GM03348 (cell line): ENCODE measurements at regions not wholly inside any gene's neighbourhood (a gene's known extent, or its start where the extent isn't known, plus 50 kb on each side); places are given as distances from the start of the nearest gene placed in this dataset.

Source experiments
- DNase-seq: peaks from one replicate; pipeline ENCODE4 v3.0.0; 2012; ENCODE audit warnings: low spot score

GRCh38 chr4:138021139-138021830 is 220.9 kb downstream of the SLC7A11 start:
- no peak for DNase-seq

- no peak for DNase-seq
Observed at GRCh38 chr4:138014590-138015288, 227.4 kb downstream of the SLC7A11 start.

DNA sequence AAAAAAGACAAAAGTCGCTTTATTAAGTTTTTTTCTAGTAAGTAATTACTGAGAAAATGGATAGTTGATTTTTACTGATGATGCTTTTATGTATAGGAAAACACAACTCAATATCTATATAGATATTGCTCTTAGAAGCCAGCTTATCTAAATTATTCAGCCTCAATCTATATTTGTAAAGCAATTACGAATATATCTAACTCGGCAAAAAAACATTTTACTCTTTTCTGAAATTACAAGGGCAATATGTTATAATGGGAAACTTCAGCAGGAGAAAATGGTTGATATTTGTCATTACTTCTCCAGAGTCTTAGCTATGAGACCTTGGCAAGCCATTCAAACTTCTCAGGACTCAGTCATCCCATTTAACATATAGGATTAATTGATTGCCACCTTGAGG is 228.5 kb downstream of the SLC7A11 start:
- no peak for DNase-seq

- no peak for DNase-seq
Observed at GRCh38 chr4:138010639-138011038, 231.5 kb downstream of the SLC7A11 start.

DNA sequence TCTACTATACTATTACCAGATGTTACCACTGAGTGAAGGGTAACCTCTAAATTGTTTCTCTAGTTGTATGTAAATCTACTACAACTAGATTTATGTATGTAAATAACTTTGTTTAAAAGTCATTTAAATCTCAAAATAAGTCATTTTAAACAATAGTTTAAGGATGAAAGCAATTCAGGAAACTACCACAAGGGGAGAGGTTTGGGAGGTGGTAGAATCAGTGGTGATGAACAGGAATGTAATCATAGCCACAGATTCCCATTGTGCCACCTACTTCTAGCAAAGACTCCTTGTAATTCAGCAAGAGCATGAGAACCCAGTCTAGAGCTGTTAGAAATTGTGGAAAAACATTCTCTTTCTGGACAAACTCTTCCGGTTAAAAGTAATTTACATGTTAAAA is 234.6 kb downstream of the SLC7A11 start:
- peak; percentile 17 for DNase-seq

DNA sequence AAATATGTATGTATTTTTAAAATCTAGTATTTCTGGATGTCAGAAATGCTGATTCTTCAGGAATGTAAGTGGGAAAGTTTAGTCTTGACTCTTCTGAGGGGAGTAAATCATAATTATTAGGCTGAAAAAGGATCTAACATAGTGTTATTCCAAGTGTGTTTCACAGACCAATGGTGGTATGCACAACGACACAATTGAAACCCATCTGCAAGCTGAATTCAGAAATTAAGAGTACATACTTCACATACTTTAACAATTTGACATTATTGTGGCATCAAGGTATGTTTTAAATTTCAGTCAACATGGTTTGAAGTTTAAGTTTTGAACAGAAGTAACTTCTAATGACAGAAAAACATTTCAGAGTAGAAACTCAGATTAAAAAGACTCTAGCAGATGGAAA is 236.7 kb downstream of the SLC7A11 start:
- no peak for DNase-seq

DNA sequence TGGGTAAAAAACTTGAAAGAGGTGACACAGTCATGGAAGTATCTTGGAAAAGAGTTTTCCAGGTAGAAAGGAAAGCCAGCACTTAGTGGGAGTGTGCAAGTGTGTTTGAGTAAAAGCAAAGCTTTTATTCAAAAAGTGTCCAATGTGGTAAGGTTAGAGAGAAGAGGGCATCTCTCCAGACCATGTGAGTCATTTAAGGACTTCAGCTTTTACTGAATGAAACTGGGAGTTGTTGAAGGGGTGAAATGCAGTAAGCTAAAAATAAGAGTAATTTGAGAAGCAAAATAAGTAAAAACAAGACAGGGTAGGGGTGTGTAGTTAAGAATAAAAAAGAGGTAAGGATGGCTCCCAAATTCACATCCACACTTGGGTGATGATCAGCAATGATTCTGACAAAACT is 238.9 kb downstream of the SLC7A11 start:
- peak; percentile 23 for DNase-seq

DNA sequence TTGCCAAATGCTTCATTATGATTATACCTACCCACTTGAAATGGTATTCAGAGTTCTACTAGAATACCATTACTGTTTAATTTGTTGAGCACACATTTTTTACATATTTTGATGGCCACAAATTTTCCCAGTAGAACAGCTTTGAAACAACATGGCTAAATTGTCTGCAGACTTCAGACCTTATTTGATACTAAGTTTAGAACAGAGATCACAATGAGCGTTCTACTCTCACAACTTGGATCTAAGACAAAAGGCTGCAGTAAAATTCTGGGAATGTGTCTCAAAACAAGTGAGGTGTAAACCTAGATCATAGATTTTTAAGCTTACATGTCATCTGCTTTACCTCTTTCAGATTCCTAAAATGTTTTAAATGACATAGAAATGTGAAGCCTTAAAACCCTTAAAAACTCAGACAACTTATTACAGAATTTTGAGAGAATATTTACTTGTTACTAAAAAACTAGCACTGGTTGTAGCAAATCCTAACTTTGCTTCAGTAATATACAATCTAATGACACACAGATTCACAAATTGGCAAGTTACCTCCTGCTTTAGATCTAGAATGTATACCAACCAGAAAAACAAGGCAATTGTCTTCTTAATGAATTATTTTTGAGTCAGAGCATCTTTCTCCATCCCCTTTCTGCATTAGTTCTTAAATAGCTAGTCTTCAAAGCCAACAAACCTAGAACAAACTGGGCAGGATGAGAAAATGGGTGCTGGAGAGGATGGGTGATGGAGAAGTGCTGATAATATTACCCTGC is 243.3 kb downstream of the SLC7A11 start:
- DNase-seq, result peak; percentile 64

- no peak for DNase-seq
Observed at GRCh38 chr4:137997496-137997895, 244.7 kb downstream of the SLC7A11 start.

DNA sequence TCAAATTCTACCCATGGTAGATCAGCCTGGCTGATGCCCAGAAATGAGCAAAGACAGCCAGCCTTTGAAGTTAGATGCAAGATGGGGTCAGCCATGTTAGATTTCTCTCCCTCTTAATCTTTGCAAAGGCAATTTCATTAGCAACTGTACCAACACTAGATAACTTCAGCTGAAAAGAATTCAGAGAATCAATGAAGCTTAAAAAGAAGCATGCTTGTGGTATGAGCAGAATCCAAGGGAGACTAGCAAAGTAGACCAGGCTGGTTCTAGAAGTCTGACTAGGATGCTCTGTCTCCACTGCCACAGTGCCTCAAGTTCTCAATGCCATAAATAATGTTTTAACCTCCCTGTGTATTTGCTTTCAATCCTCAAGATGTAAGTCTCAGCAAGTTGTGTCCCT is 247.3 kb downstream of the SLC7A11 start:
- peak; percentile 73 for DNase-seq

GRCh38 chr4:137993232-137993631 is 248.9 kb downstream of the SLC7A11 start:
- DNase-seq, result no peak

- peak; percentile 23 for DNase-seq
Observed at GRCh38 chr4:137981277-137981676, 260.9 kb downstream of the SLC7A11 start.

DNA sequence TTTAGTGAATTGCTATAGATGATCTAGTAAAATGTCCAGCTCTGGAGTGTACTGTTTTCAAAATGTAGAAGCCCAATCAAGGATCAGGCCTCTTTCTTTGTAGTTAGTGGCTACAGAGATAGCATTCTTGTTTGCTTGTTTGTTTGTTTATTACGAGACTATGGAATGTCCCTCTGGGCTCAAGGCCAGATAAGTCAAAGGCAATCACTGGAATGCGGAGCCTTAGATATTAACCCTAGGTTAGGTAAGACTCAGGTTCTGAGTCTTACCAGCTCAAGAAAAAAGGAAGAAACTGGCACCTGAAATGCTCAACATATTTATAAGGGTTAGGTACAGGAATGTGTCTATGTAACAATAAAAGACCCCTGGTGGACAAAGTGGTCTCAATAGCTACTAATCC is 261.5 kb downstream of the SLC7A11 start:
- DNase-seq, result no peak

- DNase-seq, result no peak
Observed at GRCh38 chr4:137979938-137980337, 262.2 kb downstream of the SLC7A11 start.

- DNase-seq, result peak; percentile 19
Observed at GRCh38 chr4:137968956-137969678, 273.0 kb downstream of the SLC7A11 start.

DNA sequence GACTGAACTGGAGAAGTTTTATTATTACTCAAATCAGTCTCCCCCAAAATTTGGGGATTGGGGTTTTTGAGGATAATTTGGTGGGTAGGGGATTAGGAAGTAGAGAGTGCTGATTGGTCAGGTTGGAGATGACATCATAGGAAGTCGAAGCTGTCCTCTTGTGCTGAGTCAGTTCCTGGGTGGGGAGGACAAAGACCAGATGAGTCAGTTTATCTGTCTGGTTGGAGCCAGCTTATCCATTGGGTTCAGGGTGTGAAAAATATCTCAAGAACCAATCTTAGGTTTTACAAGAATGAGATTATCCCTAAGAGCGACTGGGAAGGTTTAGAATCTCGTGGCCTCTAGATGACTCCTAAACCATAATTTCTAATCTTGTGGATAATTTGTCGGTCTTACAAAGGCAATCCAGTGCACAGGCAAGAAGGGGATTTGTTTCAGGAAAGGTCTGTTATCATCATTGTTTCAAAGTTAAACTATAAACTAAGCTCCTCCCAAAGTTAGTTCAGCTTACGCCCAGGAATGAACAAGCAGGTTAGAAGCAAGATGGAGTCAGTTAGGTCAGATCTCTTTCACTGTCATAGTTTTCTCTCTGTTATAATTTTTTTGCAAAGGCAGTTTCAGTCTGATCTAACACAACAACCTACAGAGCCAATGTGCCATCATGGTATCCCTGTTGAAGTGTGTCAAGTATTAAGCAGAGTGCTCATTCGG is 274.5 kb downstream of the SLC7A11 start:
- DNase-seq, result no peak

DNA sequence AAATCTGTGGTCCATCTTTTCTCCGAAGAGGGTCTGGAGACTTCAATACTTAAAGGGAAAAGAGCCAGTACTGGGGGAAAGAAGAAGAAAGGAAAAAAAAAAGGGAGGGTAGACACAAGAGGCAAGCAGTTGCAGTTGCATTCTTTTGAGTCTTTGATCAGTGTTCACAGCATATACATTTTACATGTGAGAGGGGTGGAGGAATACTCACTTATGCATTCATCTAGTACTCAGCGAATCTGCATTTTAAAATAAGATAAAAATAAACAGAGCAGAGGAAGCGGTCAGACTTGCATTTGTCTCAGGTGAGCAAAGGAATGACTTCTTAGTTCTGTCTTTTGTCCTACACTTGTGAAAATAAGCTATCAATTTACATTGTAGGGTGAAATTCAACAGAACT is 275.6 kb downstream of the SLC7A11 start:
- DNase-seq, result no peak

- peak; percentile 48 for DNase-seq
Observed at GRCh38 chr4:137961051-137961438, 281.1 kb downstream of the SLC7A11 start.

- peak; percentile 13 for DNase-seq
Observed at GRCh38 chr4:137960371-137961050, 281.6 kb downstream of the SLC7A11 start.

DNA sequence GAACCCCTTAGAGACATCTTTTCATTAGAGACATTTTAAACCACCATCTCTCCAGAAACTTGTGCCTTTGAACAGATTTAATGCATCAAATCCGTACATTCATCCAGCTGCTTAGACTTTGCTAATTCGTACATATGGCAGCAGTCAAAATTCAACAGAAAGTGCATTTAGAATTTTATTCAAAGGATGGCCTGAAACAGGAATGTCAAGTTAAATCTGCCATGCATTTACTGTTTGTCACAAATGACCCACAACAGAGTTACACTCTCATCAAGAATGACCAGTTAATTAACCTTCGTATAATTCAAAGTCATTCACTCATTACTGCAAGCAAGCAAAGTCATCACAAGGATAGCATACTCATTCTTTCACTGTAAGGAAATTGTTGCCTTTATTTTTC is 284.3 kb downstream of the SLC7A11 start:
- no peak for DNase-seq

- no peak for DNase-seq
Observed at GRCh38 chr4:137956256-137956655, 285.9 kb downstream of the SLC7A11 start.
